Kidney epithelial cell (primary cell): ENCODE measurements at regions not wholly inside any gene's neighbourhood (a gene's known extent, or its start where the extent isn't known, plus 50 kb on each side); places are given as distances from the start of the nearest gene placed in this dataset.
"Not testable (repeated sequence)": the region's sequence is repeated elsewhere in the genome, so short reads cannot be mapped to it uniquely, and the experiment has no call there.

ENCODE experiments used
- DNase-seq: peaks from one replicate; pipeline ENCODE4 v3.0.0-alpha.2; 2010; ENCODE audit warnings: low read depth
- H3K27me3 ChIP-seq: 2 replicates; pipeline ENCODE4 v1.6.0; 2011; ENCODE audit warnings: low read length; ENCODE audit not compliant: control insufficient read depth, insufficient read depth
- H3K36me3 ChIP-seq: 2 replicates; pipeline ENCODE4 v1.5.1; 2011; ENCODE audit warnings: low read length; ENCODE audit not compliant: control insufficient read depth, insufficient read depth
- H3K4me3 ChIP-seq: 2 replicates; pipeline ENCODE4 v1.5.1; 2011; ENCODE audit warnings: low read depth, mild to moderate bottlenecking, control low read depth, low read length
- TF ChIP-seq, protein P1 (sequence below): IDR thresholded peaks from 2 replicates; pipeline ENCODE4 v1.5.1; 2011; ENCODE audit warnings: mild to moderate bottlenecking, moderate library complexity, low read length, control low read depth, inconsistent platforms; ENCODE audit not compliant: insufficient read depth, poor library complexity, severe bottlenecking

DNA sequence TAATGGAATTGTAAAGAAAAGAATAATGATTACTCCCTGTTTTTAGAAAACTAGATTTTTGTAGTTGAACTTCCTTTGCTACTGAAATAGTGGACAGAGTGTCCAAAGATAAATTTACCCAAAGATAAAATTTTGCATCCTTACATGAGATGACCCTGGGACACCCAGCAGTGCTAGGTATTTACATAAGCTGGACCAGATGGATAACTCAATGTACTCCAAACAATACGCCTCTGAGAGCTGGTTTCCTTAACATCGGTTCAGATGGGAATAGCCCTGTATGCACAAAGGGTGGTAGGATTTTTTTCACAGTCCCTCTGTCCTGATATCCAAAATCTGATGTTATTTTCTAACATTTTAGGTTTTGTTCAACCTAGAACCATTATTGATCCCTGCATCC is 432.1 kb upstream of the ID2 start:
- Histone ChIP-seq H3K36me3 (no peaks in the 10 kb centered on the region), H3K27me3 (no peaks in the 10 kb centered on the region), H3K4me3 (no peak overlapping the region)
- DNase-seq = no peak
- TF ChIP-seq, protein P1, sequence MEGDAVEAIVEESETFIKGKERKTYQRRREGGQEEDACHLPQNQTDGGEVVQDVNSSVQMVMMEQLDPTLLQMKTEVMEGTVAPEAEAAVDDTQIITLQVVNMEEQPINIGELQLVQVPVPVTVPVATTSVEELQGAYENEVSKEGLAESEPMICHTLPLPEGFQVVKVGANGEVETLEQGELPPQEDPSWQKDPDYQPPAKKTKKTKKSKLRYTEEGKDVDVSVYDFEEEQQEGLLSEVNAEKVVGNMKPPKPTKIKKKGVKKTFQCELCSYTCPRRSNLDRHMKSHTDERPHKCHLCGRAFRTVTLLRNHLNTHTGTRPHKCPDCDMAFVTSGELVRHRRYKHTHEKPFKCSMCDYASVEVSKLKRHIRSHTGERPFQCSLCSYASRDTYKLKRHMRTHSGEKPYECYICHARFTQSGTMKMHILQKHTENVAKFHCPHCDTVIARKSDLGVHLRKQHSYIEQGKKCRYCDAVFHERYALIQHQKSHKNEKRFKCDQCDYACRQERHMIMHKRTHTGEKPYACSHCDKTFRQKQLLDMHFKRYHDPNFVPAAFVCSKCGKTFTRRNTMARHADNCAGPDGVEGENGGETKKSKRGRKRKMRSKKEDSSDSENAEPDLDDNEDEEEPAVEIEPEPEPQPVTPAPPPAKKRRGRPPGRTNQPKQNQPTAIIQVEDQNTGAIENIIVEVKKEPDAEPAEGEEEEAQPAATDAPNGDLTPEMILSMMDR = no peak

DNA sequence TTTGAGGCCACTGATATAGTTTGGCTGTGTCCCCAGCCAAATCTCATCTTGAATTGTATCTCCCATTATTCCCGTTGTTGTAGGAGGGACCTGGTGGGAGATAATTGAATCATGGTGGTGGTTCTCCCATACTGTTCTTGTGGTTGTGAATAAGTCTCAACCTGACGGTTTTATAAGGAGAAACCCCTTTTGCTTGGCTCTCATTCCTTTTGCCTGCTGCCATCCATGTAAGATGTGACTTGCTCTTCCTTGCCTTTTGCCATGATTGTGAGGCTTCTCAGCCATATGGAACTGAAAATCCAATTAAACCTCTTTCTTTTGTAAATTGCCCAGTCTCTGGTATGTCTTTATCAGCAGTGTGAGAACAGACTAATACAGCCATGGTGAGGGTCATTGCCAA is 431.6 kb upstream of the ID2 start:
- H3K4me3 ChIP-seq, H3K27me3 ChIP-seq, H3K36me3 ChIP-seq, DNase-seq: not testable (repeated sequence)

DNA sequence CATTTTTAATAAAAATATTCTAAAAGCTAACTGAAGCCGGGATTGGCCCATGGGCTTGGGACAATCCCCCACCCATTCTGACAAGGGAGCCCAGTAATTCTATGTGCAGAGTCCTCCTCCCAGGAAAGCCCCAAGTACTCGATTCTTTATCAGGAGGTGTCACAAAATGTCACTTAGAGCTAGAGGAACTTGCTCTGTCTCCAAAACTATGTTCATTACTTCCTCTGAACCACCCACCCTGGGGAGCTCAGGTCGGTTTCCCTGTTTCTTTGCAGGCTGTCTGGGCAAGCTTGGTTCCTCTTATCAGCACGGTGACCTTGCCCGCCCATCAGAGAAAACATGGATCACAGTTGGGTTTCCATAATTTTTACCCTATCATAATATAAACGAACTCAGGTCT is 430.6 kb upstream of the ID2 start:
- Histone ChIP-seq H3K4me3 (no peak overlapping the region), H3K27me3 (no peaks in the 10 kb centered on the region), H3K36me3 (no peaks in the 10 kb centered on the region)
- TF ChIP-seq, protein P1 = no peak
- DNase-seq = no peak

DNA sequence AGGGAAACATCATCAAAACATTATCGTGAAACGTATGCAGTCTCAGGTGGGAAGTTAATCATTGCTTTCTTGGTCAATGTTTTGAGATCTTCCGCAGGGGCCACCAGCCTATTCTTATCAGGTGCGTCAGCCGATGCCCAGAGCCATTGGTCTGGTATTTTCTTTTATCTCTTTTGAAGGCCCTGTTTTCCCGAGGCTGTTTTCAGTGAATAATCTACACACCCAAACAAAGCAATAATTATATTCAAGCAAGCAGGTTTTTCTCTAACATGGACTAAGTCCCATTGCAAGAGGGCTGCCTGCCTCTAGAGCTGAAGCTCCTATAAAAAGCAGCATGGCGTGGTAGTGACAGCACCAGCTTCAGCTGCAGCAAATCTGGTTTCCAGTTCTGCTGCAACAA is 430.0 kb upstream of the ID2 start:
- Histone ChIP-seq H3K36me3 (no peaks in the 10 kb centered on the region), H3K4me3 (no peak overlapping the region), H3K27me3 (no peaks in the 10 kb centered on the region)
- DNase-seq = no peak
- TF ChIP-seq, protein P1 = no peak

DNA sequence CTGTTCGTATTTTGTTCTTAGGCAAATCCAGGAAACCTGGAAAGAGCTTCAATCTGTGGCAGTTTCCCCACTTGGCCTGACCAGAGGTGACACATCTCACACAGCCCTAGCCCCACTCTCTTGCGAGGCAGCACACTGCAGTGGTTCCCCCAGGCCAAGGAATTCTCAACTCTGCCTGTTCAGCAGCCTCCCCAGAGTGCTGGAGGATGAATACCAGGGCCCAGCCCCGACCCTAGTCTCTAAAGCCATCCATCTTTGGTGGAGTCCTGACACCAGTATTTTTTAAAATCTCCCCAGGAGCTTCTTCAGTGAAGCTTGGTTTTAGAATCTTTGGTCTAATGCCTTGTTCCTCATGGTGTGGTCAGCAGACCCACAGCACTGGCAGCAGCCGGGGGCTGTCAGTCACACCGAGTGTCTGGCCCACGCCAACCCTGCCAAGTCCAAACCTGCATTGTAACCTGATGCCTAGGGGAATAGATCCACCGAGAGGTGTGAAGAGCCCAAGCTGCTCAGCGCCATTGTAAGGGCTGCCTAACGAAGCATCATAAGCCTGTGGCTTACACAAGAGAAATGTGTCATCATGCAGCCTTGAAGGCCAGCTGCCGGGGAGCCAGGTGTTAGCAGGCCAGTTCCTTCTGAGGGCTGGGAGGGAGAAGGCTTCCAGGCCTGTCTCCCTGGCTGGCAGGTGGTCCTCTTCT is 428.7 kb upstream of the ID2 start:
- H3K4me3 ChIP-seq = no peak overlapping the region
- DNase-seq = no peak
- TF ChIP-seq, protein P1 = no peak
- no peaks in the 10 kb centered on the region for H3K27me3 ChIP-seq
- no peaks in the 10 kb centered on the region for H3K36me3 ChIP-seq

DNA sequence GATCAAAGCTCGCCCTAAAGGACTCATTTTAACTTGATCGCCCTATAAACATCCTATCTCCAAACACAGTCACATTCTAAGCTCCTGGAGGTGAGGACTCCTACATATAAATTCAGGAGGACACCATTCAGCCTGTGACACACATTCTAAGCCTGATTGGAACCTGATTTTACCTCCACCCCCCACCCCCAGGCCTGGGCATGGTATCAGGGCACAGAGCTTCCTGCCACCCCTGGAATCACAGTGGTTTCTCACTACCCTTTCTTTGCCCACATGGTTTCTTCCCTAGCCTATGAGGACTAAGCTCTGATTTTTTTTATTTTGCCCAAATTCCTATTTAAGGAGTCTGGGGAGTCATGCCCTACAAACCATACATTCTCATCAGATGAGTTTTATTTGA is 428.1 kb upstream of the ID2 start:
- Histone ChIP-seq H3K4me3 (no peak overlapping the region), H3K36me3 (no peaks in the 10 kb centered on the region), H3K27me3 (no peaks in the 10 kb centered on the region)
- TF ChIP-seq, protein P1 = no peak
- no peak for DNase-seq

DNA sequence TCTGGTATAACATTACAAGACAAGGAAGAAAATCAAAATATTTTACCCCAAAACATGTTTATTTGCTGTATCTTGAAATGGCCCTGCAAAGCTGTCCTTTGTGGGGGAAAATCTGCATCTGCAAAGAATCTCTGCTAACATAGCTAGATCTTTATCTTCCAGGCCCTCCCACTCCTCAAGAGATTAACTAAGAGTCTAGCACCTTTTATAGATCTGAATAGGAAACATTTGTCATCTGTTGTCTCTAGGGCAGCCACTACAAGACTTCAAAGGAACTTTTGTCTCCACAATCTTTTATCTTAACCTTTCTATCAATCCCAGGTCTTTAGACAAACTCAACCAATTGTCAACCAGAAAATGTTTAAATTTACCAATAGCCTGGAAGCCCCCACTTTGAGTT is 427.6 kb upstream of the ID2 start:
- not testable (repeated sequence) for DNase-seq, H3K4me3 ChIP-seq, H3K27me3 ChIP-seq, H3K36me3 ChIP-seq
